H1 (cell line): ENCODE measurements at regions not wholly inside any gene's neighbourhood (a gene's known extent, or its start where the extent isn't known, plus 50 kb on each side); places are given as distances from the start of the nearest gene placed in this dataset.

Experiments used
- BCL11A ChIP-seq, 2 experiments: IDR thresholded peaks; one replicate each; pipeline ENCODE4 v1.6.1; 2011; ENCODE audit warnings: low read depth in 2 of 2, low read length in 2 of 2, mild to moderate bottlenecking in 2 of 2
- PHF8 ChIP-seq: fragments of 200-600 bp; sonication (generic); conservative IDR thresholded peaks from 2 replicates; pipeline ENCODE4 v1.7.1; 2012; ENCODE audit warnings: low read depth, mild to moderate bottlenecking, inconsistent platforms, low read length, moderate library complexity

DNA sequence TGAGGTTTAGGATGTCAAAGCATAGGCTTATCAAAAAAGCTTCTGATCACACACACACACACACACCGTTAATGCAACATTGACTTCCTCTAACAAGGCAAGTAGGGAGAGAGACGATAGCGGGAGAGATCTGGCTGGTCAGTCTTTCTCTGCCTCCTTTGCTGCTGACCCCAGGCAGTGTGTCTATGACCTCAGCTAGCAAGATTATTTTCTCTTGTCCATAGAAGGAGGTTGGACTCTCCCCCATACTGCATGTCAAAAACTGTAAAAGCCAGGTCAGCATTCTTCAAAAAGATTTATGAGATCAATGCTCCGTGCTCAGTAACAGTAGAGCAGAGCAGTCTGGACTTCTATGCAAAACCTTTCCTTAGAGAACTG, 63.5 kb upstream of the PGM2 start (continued):
- no peak for TF ChIP-seq BCL11A (IDR thresholded peaks at IDR 0.05; ENCODE audit: low read depth in 2 of 2, low read length in 2 of 2)
- TF ChIP-seq PHF8, result no peak
